Astrocyte (in vitro differentiated cells and primary cell): ENCODE measurements at regions not wholly inside any gene's neighbourhood (a gene's known extent, or its start where the extent isn't known, plus 50 kb on each side); places are given as distances from the start of the nearest gene placed in this dataset.
"Not testable (repeated sequence)": the region's sequence is repeated elsewhere in the genome, so short reads cannot be mapped to it uniquely, and the experiment has no call there.

Experiments
- DNase-seq: peaks from one replicate; pipeline ENCODE4 v3.0.0-alpha.2; 2010; ENCODE audit warnings: low read depth
- FAIRE-seq: peaks from 2 replicates; lab custom pipeline; 2011; peaks lifted over from hg19 to GRCh38; lab: Jason Lieb, UNC
- H2AFZ ChIP-seq: 2 replicates; pipeline ENCODE4 v1.6.0; 2012; ENCODE audit warnings: low read depth, low read length, inconsistent platforms
- H3K27ac ChIP-seq: 2 replicates; pipeline ENCODE4 v1.5.1; 2011; ENCODE audit warnings: low read depth, low read length, inconsistent platforms
- H3K27me3 ChIP-seq: 2 replicates; pipeline ENCODE4 v1.6.0; 2011; ENCODE audit warnings: low read length, inconsistent platforms; ENCODE audit not compliant: insufficient read depth
- H3K36me3 ChIP-seq: 2 replicates; pipeline ENCODE4 v1.5.1; 2011; ENCODE audit warnings: low read length, inconsistent platforms; ENCODE audit not compliant: insufficient read depth
- H3K4me1 ChIP-seq: 2 replicates; pipeline ENCODE4 v1.5.1; 2011; ENCODE audit warnings: low read length, inconsistent platforms; ENCODE audit not compliant: insufficient read depth
- H3K4me2 ChIP-seq: 2 replicates; pipeline ENCODE4 v1.6.0; 2012; ENCODE audit warnings: low read length, inconsistent platforms
- H3K4me3 ChIP-seq: 2 replicates; pipeline ENCODE4 v1.5.1; 2011; ENCODE audit warnings: low read depth, mild to moderate bottlenecking, low read length, inconsistent platforms; ENCODE audit not compliant: insufficient read depth
- H3K79me2 ChIP-seq: 2 replicates; pipeline ENCODE4 v1.6.0; 2012; ENCODE audit warnings: mild to moderate bottlenecking, low read length, inconsistent platforms; ENCODE audit not compliant: insufficient read depth
- H3K9ac ChIP-seq: 2 replicates; pipeline ENCODE4 v1.6.0; 2012; ENCODE audit warnings: mild to moderate bottlenecking, low read length, inconsistent platforms
- H3K9me3 ChIP-seq: 2 replicates; pipeline ENCODE4 v1.5.1; 2012; ENCODE audit warnings: low read depth, mild to moderate bottlenecking, low read length, inconsistent platforms; ENCODE audit not compliant: insufficient read depth
- H4K20me1 ChIP-seq: 2 replicates; pipeline ENCODE4 v1.6.0; 2012; ENCODE audit warnings: low read length, inconsistent platforms; ENCODE audit not compliant: insufficient read depth
- H3K27ac Mint-ChIP-seq: one replicate; pipeline ENCODE4 v1.8.0; 2021; ENCODE audit warnings: mild to moderate bottlenecking, mixed read lengths; ENCODE audit not compliant: unreplicated experiment
- H3K27me3 Mint-ChIP-seq: one replicate; pipeline ENCODE4 v1.8.0; 2021; ENCODE audit warnings: low read depth, mixed read lengths; ENCODE audit not compliant: unreplicated experiment
- H3K36me3 Mint-ChIP-seq: one replicate; pipeline ENCODE4 v1.8.0; 2021; ENCODE audit warnings: low read depth, mixed read lengths; ENCODE audit not compliant: unreplicated experiment
- H3K4me1 Mint-ChIP-seq: one replicate; pipeline ENCODE4 v1.8.0; 2021; ENCODE audit warnings: low read depth, mixed read lengths; ENCODE audit not compliant: unreplicated experiment
- H3K4me3 Mint-ChIP-seq: one replicate; pipeline ENCODE4 v1.8.0; 2021; ENCODE audit warnings: mild to moderate bottlenecking, moderate library complexity, mixed read lengths; ENCODE audit not compliant: unreplicated experiment
- H3K9me3 Mint-ChIP-seq: one replicate; pipeline ENCODE4 v1.8.0; 2021; ENCODE audit warnings: mild to moderate bottlenecking, mixed read lengths; ENCODE audit not compliant: unreplicated experiment
- EZH2 ChIP-seq: IDR thresholded peaks from 2 replicates; pipeline ENCODE4 v1.6.1; 2012; ENCODE audit warnings: mild to moderate bottlenecking, low read length, inconsistent platforms; ENCODE audit not compliant: insufficient read depth
- TF ChIP-seq, protein P1 (sequence below): IDR thresholded peaks from 2 replicates; pipeline ENCODE4 v1.5.1; 2011; ENCODE audit warnings: low read depth, mild to moderate bottlenecking, inconsistent platforms, low read length, moderate library complexity; ENCODE audit not compliant: insufficient read depth

DNA sequence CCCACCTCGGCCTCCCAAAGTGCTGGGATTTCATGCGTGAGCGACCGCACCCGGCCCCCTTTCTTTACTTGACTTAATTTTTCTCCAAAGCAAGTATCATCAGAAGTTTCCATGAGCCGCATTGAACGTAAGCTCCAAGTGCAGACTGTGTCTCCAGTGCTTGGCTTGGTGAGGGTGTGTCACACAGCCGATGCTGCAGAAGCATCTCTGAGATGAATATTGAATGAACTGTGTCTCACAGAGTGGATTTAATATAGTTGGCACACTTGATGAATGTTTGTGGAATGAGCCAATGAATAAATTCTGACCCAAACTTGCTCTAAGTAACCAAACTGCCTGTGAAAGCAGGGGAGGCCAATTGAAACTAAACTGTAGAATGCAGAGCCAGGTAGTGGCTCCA is 159.4 kb upstream of the KBTBD8 start:
- H3K36me3 Mint-ChIP-seq = no peaks in the 10 kb centered on the region
- FAIRE-seq = no peak
- H3K4me2 ChIP-seq = no peak overlapping the region
- H3K4me3 Mint-ChIP-seq = no peak overlapping the region
- H4K20me1 ChIP-seq = no peaks in the 10 kb centered on the region
- no peaks in the 10 kb centered on the region for H3K4me1 ChIP-seq
- no peak overlapping the region for H3K9ac ChIP-seq
- no peak for DNase-seq
- no peaks in the 10 kb centered on the region for H3K27me3 ChIP-seq
- H2AFZ ChIP-seq = no peak overlapping the region
- H3K9me3 Mint-ChIP-seq = no peaks in the 10 kb centered on the region
- no peaks in the 10 kb centered on the region for H3K36me3 ChIP-seq
- H3K9me3 ChIP-seq = no peaks in the 10 kb centered on the region
- no peak overlapping the region for H3K27ac ChIP-seq
- no peaks in the 10 kb centered on the region for H3K4me1 Mint-ChIP-seq
- H3K27ac Mint-ChIP-seq = no peak overlapping the region
- no peaks in the 10 kb centered on the region for H3K79me2 ChIP-seq
- no peak overlapping the region for H3K4me3 ChIP-seq
- TF ChIP-seq EZH2 = no peak
- TF ChIP-seq, protein P1, sequence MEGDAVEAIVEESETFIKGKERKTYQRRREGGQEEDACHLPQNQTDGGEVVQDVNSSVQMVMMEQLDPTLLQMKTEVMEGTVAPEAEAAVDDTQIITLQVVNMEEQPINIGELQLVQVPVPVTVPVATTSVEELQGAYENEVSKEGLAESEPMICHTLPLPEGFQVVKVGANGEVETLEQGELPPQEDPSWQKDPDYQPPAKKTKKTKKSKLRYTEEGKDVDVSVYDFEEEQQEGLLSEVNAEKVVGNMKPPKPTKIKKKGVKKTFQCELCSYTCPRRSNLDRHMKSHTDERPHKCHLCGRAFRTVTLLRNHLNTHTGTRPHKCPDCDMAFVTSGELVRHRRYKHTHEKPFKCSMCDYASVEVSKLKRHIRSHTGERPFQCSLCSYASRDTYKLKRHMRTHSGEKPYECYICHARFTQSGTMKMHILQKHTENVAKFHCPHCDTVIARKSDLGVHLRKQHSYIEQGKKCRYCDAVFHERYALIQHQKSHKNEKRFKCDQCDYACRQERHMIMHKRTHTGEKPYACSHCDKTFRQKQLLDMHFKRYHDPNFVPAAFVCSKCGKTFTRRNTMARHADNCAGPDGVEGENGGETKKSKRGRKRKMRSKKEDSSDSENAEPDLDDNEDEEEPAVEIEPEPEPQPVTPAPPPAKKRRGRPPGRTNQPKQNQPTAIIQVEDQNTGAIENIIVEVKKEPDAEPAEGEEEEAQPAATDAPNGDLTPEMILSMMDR = no peak
- no peaks in the 10 kb centered on the region for H3K27me3 Mint-ChIP-seq

DNA sequence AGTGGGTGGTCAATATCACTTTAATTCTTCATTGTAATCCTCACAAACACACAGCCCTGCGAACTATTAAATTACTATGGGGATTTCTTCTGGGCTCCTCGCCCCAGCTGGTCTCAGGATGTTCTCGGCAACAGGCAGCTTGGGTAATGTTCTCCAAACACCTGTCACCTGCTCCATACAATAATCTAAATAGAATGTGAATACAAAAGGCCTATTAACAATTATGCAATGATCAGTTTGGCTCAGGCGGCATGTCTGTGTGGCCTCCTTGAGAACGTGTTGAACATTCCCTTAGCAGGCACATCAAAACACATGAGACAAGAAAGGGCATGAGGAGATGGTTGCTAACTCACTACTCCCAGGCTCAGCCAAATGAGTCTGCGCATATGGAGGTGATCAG is 158.6 kb upstream of the KBTBD8 start:
- no peaks in the 10 kb centered on the region for H3K36me3 ChIP-seq
- no peak overlapping the region for H3K4me3 ChIP-seq
- Mint-ChIP-seq H3K4me1 (no peaks in the 10 kb centered on the region), H3K9me3 (peaks cover 2% of the 10 kb centered on the region), H3K27me3 (no peaks in the 10 kb centered on the region), H3K4me3 (no peak overlapping the region), H3K36me3 (no peaks in the 10 kb centered on the region), H3K27ac (no peak overlapping the region)
- FAIRE-seq (no peak), DNase-seq (no peak)
- H3K79me2 ChIP-seq = no peaks in the 10 kb centered on the region
- H4K20me1 ChIP-seq = no peaks in the 10 kb centered on the region
- no peak overlapping the region for H3K4me2 ChIP-seq
- no peaks in the 10 kb centered on the region for H3K27me3 ChIP-seq
- no peak overlapping the region for H2AFZ ChIP-seq
- H3K27ac ChIP-seq = no peak overlapping the region
- H3K9me3 ChIP-seq = no peaks in the 10 kb centered on the region
- H3K9ac ChIP-seq = no peak overlapping the region
- TF ChIP-seq EZH2 = no peak
- TF ChIP-seq, protein P1 = no peak
- H3K4me1 ChIP-seq = no peaks in the 10 kb centered on the region

DNA sequence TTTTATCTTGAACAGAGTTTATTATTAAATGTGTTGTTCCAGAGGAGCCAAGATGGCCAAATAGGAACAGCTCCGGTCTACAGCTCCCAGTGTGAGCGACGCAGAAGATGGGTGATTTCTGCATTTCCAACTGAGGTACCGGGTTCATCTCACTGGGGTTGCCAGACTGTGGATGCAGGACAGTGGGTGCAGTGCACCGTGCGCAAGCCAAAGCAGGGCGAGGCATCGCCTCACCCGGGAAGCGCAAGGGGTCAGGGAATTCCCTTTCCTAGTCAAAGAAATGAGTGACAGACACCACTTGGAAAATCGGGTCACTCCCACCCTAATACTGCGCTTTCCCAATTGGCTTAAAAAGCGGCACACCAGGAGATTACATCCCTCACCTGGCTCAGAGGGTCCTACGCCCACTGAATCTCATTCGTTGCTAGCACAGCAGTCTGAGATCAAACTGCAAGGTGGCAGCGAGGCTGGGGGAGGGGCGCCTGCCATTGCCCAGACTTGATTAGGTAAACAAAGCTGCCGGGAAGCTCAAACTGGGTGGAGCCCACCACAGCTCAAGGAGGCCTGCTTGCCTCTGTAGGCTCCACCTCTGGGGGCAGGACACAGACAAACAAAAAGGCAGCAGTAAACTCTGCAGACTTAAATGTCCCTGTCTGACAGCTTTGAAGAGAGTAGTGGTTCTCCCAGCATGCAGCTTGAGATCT is 155.2 kb upstream of the KBTBD8 start:
- not testable (repeated sequence) for H3K36me3 Mint-ChIP-seq, H3K9ac ChIP-seq, DNase-seq, H3K4me1 Mint-ChIP-seq, H3K4me2 ChIP-seq, H3K27ac Mint-ChIP-seq, H2AFZ ChIP-seq, H3K4me1 ChIP-seq, H3K9me3 Mint-ChIP-seq, H3K36me3 ChIP-seq, H3K4me3 ChIP-seq, H3K9me3 ChIP-seq, FAIRE-seq, H3K4me3 Mint-ChIP-seq, H3K27me3 Mint-ChIP-seq, H3K79me2 ChIP-seq, H4K20me1 ChIP-seq, H3K27me3 ChIP-seq, H3K27ac ChIP-seq
